Brain pericyte (primary cell): ENCODE measurements at regions not wholly inside any gene's neighbourhood (a gene's known extent, or its start where the extent isn't known, plus 50 kb on each side); places are given as distances from the start of the nearest gene placed in this dataset.
"Not testable (repeated sequence)": the region's sequence is repeated elsewhere in the genome, so short reads cannot be mapped to it uniquely, and the experiment has no call there.

Experiments used
- DNase-seq: peaks from one replicate; pipeline ENCODE4 v3.0.0-alpha.2; 2012; ENCODE audit warnings: low read depth, low spot score

GRCh38 chr9:11144746-11145145 lies 531.9 kb upstream of the PTPRD start:
- DNase-seq = no peak

- DNase-seq = no peak
Observed at GRCh38 chr9:11148189-11148588, 535.4 kb upstream of the PTPRD start.

- no peak for DNase-seq
Observed at GRCh38 chr9:11149065-11149464, 536.3 kb upstream of the PTPRD start.

- no peak for DNase-seq
Observed at GRCh38 chr9:11158063-11158462, 545.3 kb upstream of the PTPRD start.

GRCh38 chr9:11158676-11159075 lies 545.9 kb upstream of the PTPRD start:
- DNase-seq = no peak

- DNase-seq = no peak
Observed at GRCh38 chr9:11159318-11159862, 546.6 kb upstream of the PTPRD start.

GRCh38 chr9:11163843-11164242 lies 551.0 kb upstream of the PTPRD start:
- DNase-seq = no peak

GRCh38 chr9:11182001-11182400 lies 569.2 kb upstream of the PTPRD start:
- DNase-seq = no peak

- DNase-seq = no peak
Observed at GRCh38 chr9:11190719-11191118, 577.9 kb upstream of the PTPRD start.

GRCh38 chr9:11192993-11193392 lies 580.2 kb upstream of the PTPRD start:
- no peak for DNase-seq

GRCh38 chr9:11194246-11194645 lies 581.4 kb upstream of the PTPRD start:
- no peak for DNase-seq

- DNase-seq = not testable (repeated sequence)
Observed at GRCh38 chr9:11196840-11197365, 584.1 kb upstream of the PTPRD start.

GRCh38 chr9:11199335-11199734 lies 586.5 kb upstream of the PTPRD start:
- DNase-seq = no peak

- DNase-seq = no peak
Observed at GRCh38 chr9:11204521-11204920, 591.7 kb upstream of the PTPRD start.

GRCh38 chr9:11206925-11207324 lies 594.1 kb upstream of the PTPRD start:
- DNase-seq = no peak

- no peak for DNase-seq
Observed at GRCh38 chr9:11233696-11234095, 620.9 kb upstream of the PTPRD start.

- no peak for DNase-seq
Observed at GRCh38 chr9:11235061-11235460, 622.3 kb upstream of the PTPRD start.

GRCh38 chr9:11241779-11242178 lies 629.0 kb upstream of the PTPRD start:
- no peak for DNase-seq

GRCh38 chr9:11257992-11258391 lies 645.2 kb upstream of the PTPRD start:
- no peak for DNase-seq

- no peak for DNase-seq
Observed at GRCh38 chr9:11269036-11269435, 656.2 kb upstream of the PTPRD start.

- no peak for DNase-seq
Observed at GRCh38 chr9:11275158-11275695, 662.4 kb upstream of the PTPRD start.

- peak; percentile 26 for DNase-seq
Observed at GRCh38 chr9:11312966-11313365, 700.2 kb upstream of the PTPRD start.

GRCh38 chr9:11318946-11319345 lies 706.1 kb upstream of the PTPRD start:
- DNase-seq = no peak

- no peak for DNase-seq
Observed at GRCh38 chr9:11319538-11319937, 706.7 kb upstream of the PTPRD start.
